ENCODE measurements at regions not wholly inside any gene's neighbourhood (a gene's known extent, or its start where the extent isn't known, plus 50 kb on each side); places are given as distances from the start of the nearest gene placed in this dataset.

- TF ChIP-seq CTCF (IDR thresholded peaks at IDR 0.05), result no peak
- TF ChIP-seq POLR2A (IDR thresholded peaks at IDR 0.05), result no peak
- TF ChIP-seq POLR2AphosphoS5 (IDR thresholded peaks at IDR 0.05), result no peak
These were observed 357.9 kb upstream of the GOLIM4 start for GRCh38 chr3:168453623-168454022.

All from upper lobe of left lung (tissue), 4 donors.